Naive B cell (primary cell): ENCODE measurements at regions not wholly inside any gene's neighbourhood (a gene's known extent, or its start where the extent isn't known, plus 50 kb on each side); places are given as distances from the start of the nearest gene placed in this dataset.
"Not testable (repeated sequence)": the region's sequence is repeated elsewhere in the genome, so short reads cannot be mapped to it uniquely, and the experiment has no call there.

Experiments used
- ATAC-seq, 2 donors: fragments of 150-1000 bp; cut with Tn5 transposase; 2 replicates each; pipeline ENCODE4 v1.10.0; 2021; ENCODE audit warnings: low read depth in 2 of 2, mild to moderate bottlenecking in 2 of 2, moderate library complexity in 2 of 2
- DNase-seq: peaks from one replicate; pipeline ENCODE4 v3.0.0; 2022
- H3K27ac Mint-ChIP-seq, 6 donors: one replicate each; pipeline ENCODE4 v1.8.0; 2020 to 2022; ENCODE audit warnings: mild to moderate bottlenecking in 6 of 6, mixed read lengths in 6 of 6, moderate library complexity in 5 of 6, inconsistent platforms in 2 of 6
- H3K27me3 Mint-ChIP-seq, 3 donors: one replicate each; pipeline ENCODE4 v1.8.0; 2021 to 2022; ENCODE audit warnings: mixed read lengths in 3 of 3, mild to moderate bottlenecking in 1 of 3
- H3K36me3 Mint-ChIP-seq, 2 donors: one replicate each; pipeline ENCODE4 v1.8.0; 2020 to 2022; ENCODE audit warnings: mixed read lengths in 2 of 2, inconsistent platforms in 1 of 2, mild to moderate bottlenecking in 1 of 2
- H3K4me1 Mint-ChIP-seq, 3 donors: one replicate each; pipeline ENCODE4 v1.8.0; 2020 to 2022; ENCODE audit warnings: mixed read lengths in 3 of 3, inconsistent platforms in 1 of 3, mild to moderate bottlenecking in 1 of 3, moderate library complexity in 1 of 3
- H3K4me3 Mint-ChIP-seq, 8 donors: one replicate each; pipeline ENCODE4 v1.8.0; 2020 to 2022; ENCODE audit warnings: mild to moderate bottlenecking in 8 of 8, mixed read lengths in 8 of 8, moderate library complexity in 8 of 8, inconsistent platforms in 2 of 8
- H3K9me3 Mint-ChIP-seq, 7 donors: one replicate each; pipeline ENCODE4 v1.8.0; 2020 to 2022; ENCODE audit warnings: mixed read lengths in 7 of 7, mild to moderate bottlenecking in 5 of 7, inconsistent platforms in 2 of 7, moderate library complexity in 1 of 7

DNA sequence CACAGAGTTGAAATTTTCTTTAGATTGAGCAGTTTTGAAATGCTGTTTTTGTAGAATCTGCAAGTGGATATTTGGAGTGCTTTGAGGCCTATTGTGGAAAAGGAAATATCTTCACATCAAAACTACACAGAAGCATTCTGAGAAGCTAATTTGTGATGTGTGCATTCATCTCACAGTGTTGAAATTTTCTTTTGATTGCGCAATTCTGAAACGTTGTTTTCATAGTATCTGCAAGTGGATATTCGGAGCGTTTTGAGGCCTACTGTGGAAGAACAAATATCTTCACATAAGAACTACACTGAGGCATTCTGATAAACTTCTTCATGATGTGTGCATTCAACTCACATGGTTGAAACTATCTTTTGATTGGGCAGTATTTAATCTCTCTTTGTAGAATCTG is 3143.4 kb upstream of the OR11H1 start:
- H3K36me3 Mint-ChIP-seq, DNase-seq, ATAC-seq, H3K27me3 Mint-ChIP-seq, H3K4me3 Mint-ChIP-seq, H3K4me1 Mint-ChIP-seq, H3K27ac Mint-ChIP-seq: not testable (repeated sequence)
- H3K9me3 Mint-ChIP-seq = peaks cover 1 to 73% (median 43%) of the 10 kb centered on the region in 7 donors

DNA sequence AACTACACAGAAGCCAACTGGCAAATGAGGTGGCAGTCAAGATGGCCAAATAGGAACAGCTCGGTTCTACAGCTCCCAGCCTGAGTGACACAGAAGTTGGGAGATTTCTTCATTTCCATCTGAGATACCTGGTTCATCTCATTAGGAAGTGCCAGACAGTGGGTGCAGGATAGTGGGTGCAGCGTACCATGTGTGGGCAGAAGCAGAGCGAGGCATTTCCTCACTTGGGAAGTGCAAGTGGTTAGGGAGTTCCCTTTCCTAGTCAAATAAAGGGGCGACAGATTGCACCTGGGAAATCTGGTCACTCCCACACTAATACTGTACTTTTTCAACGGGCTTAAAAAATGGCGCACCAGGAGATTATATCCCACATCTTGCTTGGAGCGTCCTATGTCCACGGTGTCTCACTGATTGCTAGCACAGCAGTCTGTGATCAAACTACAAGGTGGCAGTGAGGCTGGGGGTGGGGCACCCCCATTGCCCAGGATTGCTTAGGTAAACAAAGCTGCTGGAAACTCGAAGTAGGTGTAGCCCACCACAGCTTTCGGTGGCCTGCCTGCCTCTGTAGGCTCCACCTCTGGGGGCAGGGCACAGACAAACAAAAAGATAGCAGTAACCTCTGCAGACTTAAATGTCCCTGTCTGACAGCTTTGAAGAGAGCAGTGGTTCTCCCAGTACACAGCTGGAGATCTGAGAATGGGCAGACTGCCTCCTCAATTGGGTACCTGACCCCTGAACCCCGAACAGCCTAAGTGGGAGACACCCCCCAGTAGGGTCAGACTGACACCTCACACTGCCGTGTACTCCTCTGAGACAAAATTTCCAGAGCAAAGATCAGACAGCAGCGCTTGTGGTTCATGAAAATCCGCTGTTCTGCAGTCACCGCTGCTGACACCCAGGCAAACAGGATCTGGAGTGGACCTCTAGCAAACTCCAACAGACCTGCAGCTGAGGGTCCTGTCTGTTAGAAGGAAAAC is 3138.9 kb upstream of the OR11H1 start:
- H3K36me3 Mint-ChIP-seq, H3K4me3 Mint-ChIP-seq, H3K27ac Mint-ChIP-seq, H3K4me1 Mint-ChIP-seq, DNase-seq, ATAC-seq, H3K27me3 Mint-ChIP-seq: not testable (repeated sequence)
- peaks cover 10 to 77% (median 51%) of the 10 kb centered on the region in 7 donors for H3K9me3 Mint-ChIP-seq

GRCh38 chr22:12397270-12397669 is 3130.7 kb upstream of the OR11H1 start:
- not testable (repeated sequence) for ATAC-seq, H3K27me3 Mint-ChIP-seq, H3K36me3 Mint-ChIP-seq, DNase-seq, H3K27ac Mint-ChIP-seq, H3K4me3 Mint-ChIP-seq, H3K4me1 Mint-ChIP-seq
- peaks cover 0 to 56% (median 32%) of the 10 kb centered on the region in 7 donors for H3K9me3 Mint-ChIP-seq

- ATAC-seq, DNase-seq, H3K27ac Mint-ChIP-seq, H3K27me3 Mint-ChIP-seq, H3K4me3 Mint-ChIP-seq, H3K4me1 Mint-ChIP-seq, H3K36me3 Mint-ChIP-seq: not testable (repeated sequence)
- peaks cover 16 to 58% (median 50%) of the 10 kb centered on the region in 7 donors for H3K9me3 Mint-ChIP-seq
These were observed 3126.1 kb upstream of the OR11H1 start for GRCh38 chr22:12401942-12402341.

- not testable (repeated sequence) for H3K27me3 Mint-ChIP-seq, H3K4me1 Mint-ChIP-seq, ATAC-seq, H3K36me3 Mint-ChIP-seq, H3K4me3 Mint-ChIP-seq, H3K27ac Mint-ChIP-seq, DNase-seq
- peaks cover 16 to 58% (median 48%) of the 10 kb centered on the region in 7 donors for H3K9me3 Mint-ChIP-seq
These were observed 3125.5 kb upstream of the OR11H1 start for GRCh38 chr22:12402531-12402930.

- ATAC-seq, H3K27ac Mint-ChIP-seq, H3K4me1 Mint-ChIP-seq, H3K27me3 Mint-ChIP-seq, H3K4me3 Mint-ChIP-seq, H3K36me3 Mint-ChIP-seq, DNase-seq: not testable (repeated sequence)
- peaks cover 3 to 59% (median 37%) of the 10 kb centered on the region in 7 donors for H3K9me3 Mint-ChIP-seq
These were observed 3092.1 kb upstream of the OR11H1 start for GRCh38 chr22:12435890-12436289.
